ENCODE measurements at regions not wholly inside any gene's neighbourhood (a gene's known extent, or its start where the extent isn't known, plus 50 kb on each side); places are given as distances from the start of the nearest gene placed in this dataset.

DNA sequence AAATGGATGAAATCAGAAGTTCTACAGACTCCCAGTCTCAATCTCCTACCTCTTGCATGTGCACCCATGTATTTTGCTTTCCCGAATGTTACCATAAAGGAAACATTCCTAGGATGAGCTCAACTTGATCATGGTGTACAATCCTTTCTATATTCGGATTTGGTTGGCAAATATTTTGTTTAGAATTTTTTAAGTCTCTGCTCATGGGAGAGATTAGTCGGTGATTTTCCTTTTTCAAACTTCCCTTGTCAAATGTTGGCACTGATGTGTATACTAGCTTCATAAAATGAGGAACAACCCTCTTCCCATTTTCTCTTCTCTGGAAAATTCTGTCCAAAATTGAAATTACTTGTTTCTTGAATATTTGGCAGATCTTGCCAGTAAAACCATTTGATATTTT, 317.6 kb upstream of the RASGRP1 start:
- DNase-seq = no peak
- TF ChIP-seq POLR2AphosphoS5 (IDR thresholded peaks at IDR 0.05) (no peak), POLR2A (IDR thresholded peaks at IDR 0.05) (no peak)
- no peak overlapping the region for H3K4me3 ChIP-seq
- no peaks in the 10 kb centered on the region for H3K9me3 ChIP-seq
- no peaks in the 10 kb centered on the region for H3K36me3 ChIP-seq
- H3K4me1 ChIP-seq = peaks cover 0 to 4% (median 0%) of the 10 kb centered on the region in 6 donors
- no peaks in the 10 kb centered on the region for H3K27me3 ChIP-seq (replicated peaks in 1 of 7)
- WGBS, 5 donors = 57 to 81% (median 69%) methylated on average over 3 of the region's 3 CpGs
- no peak overlapping the region for H3K27ac ChIP-seq
- intact Hi-C loops (cut with DNase I; ENCODE audit: low total_unique reads) = no loop called here

DNA sequence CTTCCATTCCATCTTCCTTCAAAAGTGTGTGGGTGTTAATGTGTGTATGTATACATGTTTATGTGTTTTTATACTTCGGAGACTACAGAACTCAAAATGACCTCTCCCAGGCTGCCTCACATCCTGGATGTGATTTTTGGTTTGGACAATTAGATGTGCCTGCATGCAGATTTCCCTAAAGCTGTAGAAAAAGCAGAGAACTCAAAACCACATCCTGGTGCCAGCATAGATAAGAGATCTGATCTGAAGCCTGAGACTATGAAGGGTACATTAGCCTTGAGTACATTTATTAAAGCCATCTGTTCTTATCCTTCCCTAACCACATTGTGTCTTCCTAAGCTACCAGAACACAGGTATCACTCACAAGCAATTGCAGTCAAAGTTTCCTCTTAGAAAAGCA, 319.4 kb upstream of the RASGRP1 start:
- WGBS, 5 donors = 6 to 19% (median 10%) methylated on average over 1 of the region's 1 CpG
- intact Hi-C loops (cut with DNase I; ENCODE audit: low total_unique reads) = no loop called here
- Histone ChIP-seq H3K9me3 (no peaks in the 10 kb centered on the region), H3K4me3 (no peak overlapping the region), H3K27me3 (replicated peaks in 1 of 7) (no peaks in the 10 kb centered on the region), H3K27ac (no peak overlapping the region), H3K36me3 (no peaks in the 10 kb centered on the region), H3K4me1 (peaks cover 0 to 4% (median 0%) of the 10 kb centered on the region in 6 donors)
- DNase-seq = no peak
- TF ChIP-seq, protein P1, sequence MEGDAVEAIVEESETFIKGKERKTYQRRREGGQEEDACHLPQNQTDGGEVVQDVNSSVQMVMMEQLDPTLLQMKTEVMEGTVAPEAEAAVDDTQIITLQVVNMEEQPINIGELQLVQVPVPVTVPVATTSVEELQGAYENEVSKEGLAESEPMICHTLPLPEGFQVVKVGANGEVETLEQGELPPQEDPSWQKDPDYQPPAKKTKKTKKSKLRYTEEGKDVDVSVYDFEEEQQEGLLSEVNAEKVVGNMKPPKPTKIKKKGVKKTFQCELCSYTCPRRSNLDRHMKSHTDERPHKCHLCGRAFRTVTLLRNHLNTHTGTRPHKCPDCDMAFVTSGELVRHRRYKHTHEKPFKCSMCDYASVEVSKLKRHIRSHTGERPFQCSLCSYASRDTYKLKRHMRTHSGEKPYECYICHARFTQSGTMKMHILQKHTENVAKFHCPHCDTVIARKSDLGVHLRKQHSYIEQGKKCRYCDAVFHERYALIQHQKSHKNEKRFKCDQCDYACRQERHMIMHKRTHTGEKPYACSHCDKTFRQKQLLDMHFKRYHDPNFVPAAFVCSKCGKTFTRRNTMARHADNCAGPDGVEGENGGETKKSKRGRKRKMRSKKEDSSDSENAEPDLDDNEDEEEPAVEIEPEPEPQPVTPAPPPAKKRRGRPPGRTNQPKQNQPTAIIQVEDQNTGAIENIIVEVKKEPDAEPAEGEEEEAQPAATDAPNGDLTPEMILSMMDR (IDR thresholded peaks at IDR 0.05 in 8 of 11, conservative IDR thresholded peaks at IDR 0.05 in 3 of 11) = no peak
- TF ChIP-seq POLR2AphosphoS5 (IDR thresholded peaks at IDR 0.05) (no peak), POLR2A (IDR thresholded peaks at IDR 0.05) (no peak)

DNA sequence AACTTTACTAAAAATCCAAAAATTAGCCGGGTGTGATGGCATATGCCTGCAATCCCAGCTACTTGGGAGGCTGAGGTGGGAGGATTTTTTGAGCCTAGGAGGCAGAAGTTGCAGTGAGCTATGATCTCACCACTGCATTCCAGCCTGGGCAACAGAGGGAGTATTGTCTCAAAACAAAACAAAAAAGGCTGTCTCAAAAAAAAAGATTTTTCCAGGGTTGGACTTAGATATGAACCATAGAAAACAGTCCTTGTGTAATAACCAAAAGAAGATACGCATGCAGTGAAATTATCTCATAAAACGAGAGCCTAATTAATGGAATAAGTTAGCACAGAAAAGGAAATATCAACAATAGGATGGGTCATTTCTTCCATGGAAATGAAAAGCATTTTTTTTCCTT, 320.4 kb upstream of the RASGRP1 start:
- intact Hi-C loops (cut with DNase I; ENCODE audit: low total_unique reads) = no loop called here
- H3K27me3 ChIP-seq (replicated peaks in 1 of 7) = no peaks in the 10 kb centered on the region
- no peak overlapping the region for H3K27ac ChIP-seq

DNA sequence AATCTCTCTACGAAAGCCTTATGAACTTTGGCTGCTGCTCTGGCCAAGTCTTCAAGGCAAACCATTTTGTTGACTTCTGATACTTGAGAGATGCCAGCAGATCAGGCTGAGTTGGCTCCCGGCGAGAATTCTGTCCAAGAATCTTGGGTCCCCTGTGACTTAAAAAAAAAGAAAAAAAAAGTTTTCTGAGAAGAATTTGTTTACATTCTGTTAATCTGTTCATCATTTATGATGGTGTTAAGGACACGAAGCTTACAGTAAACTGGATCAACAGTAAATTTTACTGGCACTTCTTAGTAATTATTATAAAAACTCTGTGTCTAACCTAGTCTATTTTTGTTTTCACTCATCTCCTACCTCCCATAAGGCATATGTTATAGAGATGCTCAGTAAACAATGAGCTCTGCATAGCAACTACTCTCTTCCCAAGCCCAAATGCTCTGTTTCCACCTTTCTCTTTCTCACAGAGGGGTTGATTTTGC, 320.9 kb upstream of the RASGRP1 start:
- 55 to 83% (median 73%) methylated on average over 4 of the region's 4 CpGs for WGBS, 5 donors
- TF ChIP-seq POLR2AphosphoS5 (IDR thresholded peaks at IDR 0.05) = no peak
- TF ChIP-seq POLR2A (IDR thresholded peaks at IDR 0.05) = no peak
- TF ChIP-seq, protein P1 (IDR thresholded peaks at IDR 0.05 in 8 of 11, conservative IDR thresholded peaks at IDR 0.05 in 3 of 11) = no peak
- peaks cover 0 to 4% (median 0%) of the 10 kb centered on the region in 6 donors for H3K4me1 ChIP-seq
- no peaks in the 10 kb centered on the region for H3K9me3 ChIP-seq
- intact Hi-C loops (cut with DNase I; ENCODE audit: low total_unique reads) = no loop called here
- no peaks in the 10 kb centered on the region for H3K27me3 ChIP-seq (replicated peaks in 1 of 7)
- DNase-seq = no peak
- no peak overlapping the region for H3K4me3 ChIP-seq
- H3K36me3 ChIP-seq = no peaks in the 10 kb centered on the region
- H3K27ac ChIP-seq = peak overlapping the region in 1 of 8 donors; percentile 1

More for the DNA sequence above, 320.4 kb upstream of the RASGRP1 start:
- TF ChIP-seq, protein P1 (IDR thresholded peaks at IDR 0.05 in 8 of 11, conservative IDR thresholded peaks at IDR 0.05 in 3 of 11) = no peak
- TF ChIP-seq POLR2AphosphoS5 (IDR thresholded peaks at IDR 0.05) = no peak
- no peak for TF ChIP-seq POLR2A (IDR thresholded peaks at IDR 0.05)
- no peak overlapping the region for H3K4me3 ChIP-seq
- DNase-seq = no peak
- 87 to 94% (median 90%) methylated on average over 3 of the region's 3 CpGs for WGBS, 5 donors
- H3K4me1 ChIP-seq = peaks cover 0 to 4% (median 0%) of the 10 kb centered on the region in 6 donors
- no peaks in the 10 kb centered on the region for H3K9me3 ChIP-seq
- no peaks in the 10 kb centered on the region for H3K36me3 ChIP-seq

Measured in spleen (tissue), 11 donors.